ENCODE measurements at regions not wholly inside any gene's neighbourhood (a gene's known extent, or its start where the extent isn't known, plus 50 kb on each side); places are given as distances from the start of the nearest gene placed in this dataset.
"Not testable (repeated sequence)": the region's sequence is repeated elsewhere in the genome, so short reads cannot be mapped to it uniquely, and the experiment has no call there.

DNA sequence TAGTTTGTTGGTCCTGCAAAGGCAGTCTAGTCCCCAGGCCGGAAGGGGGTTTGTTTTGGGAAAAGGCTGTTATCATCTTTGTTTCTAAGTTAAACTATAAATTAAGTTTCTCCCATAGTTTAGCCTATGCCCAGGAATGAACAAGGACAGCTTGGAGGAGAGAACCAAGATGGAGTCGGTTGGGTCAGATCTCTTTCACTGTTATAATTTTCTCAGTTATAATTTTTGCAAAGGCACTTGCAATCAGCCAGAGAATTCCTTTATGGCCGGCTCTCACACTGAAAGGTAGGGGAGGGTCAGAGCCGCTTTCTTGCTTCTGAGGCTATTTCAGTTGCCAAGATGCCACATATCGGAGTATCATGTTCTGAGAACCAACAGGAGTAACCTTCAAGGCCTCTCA lies 59.2 kb upstream of the ATF7IP2 start:
- no peak overlapping the region for H3K4me2 ChIP-seq (ENCODE audit: low read depth, low read length)
- no peak for TF ChIP-seq EZH2 (optimal IDR thresholded peaks at IDR 0.05; ENCODE audit: low read depth, low read length)
- TF ChIP-seq EZH2phosphoT487 (IDR thresholded peaks at IDR 0.05; ENCODE audit: low read length), result no peak
- TF ChIP-seq, protein P1, sequence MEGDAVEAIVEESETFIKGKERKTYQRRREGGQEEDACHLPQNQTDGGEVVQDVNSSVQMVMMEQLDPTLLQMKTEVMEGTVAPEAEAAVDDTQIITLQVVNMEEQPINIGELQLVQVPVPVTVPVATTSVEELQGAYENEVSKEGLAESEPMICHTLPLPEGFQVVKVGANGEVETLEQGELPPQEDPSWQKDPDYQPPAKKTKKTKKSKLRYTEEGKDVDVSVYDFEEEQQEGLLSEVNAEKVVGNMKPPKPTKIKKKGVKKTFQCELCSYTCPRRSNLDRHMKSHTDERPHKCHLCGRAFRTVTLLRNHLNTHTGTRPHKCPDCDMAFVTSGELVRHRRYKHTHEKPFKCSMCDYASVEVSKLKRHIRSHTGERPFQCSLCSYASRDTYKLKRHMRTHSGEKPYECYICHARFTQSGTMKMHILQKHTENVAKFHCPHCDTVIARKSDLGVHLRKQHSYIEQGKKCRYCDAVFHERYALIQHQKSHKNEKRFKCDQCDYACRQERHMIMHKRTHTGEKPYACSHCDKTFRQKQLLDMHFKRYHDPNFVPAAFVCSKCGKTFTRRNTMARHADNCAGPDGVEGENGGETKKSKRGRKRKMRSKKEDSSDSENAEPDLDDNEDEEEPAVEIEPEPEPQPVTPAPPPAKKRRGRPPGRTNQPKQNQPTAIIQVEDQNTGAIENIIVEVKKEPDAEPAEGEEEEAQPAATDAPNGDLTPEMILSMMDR (IDR thresholded peaks at IDR 0.05; ENCODE audit: low read length), result no peak
- no peak for DNase-seq
- H3K9ac ChIP-seq (ENCODE audit: low read length), result no peak overlapping the region
- H4K20me1 ChIP-seq (ENCODE audit: insufficient read depth, low read length), result no peaks in the 10 kb centered on the region
- H3K9me3 ChIP-seq (replicated peaks; ENCODE audit: insufficient read depth, low read length), result no peaks in the 10 kb centered on the region
- H3K79me2 ChIP-seq (ENCODE audit: low read length), result no peaks in the 10 kb centered on the region
- H3K27me3 ChIP-seq (replicated peaks; ENCODE audit: insufficient read depth, low read length), result no peaks in the 10 kb centered on the region
- peaks cover 9% of the 10 kb centered on the region; the same call in 1 of the 2 replicates for H3K4me1 ChIP-seq (ENCODE audit: low read length)
- no peak overlapping the region for H3K27ac ChIP-seq (ENCODE audit: low read length)
- no peak overlapping the region for H2AFZ ChIP-seq (ENCODE audit: low read length)
- H3F3A ChIP-seq (ENCODE audit: insufficient read depth, low read length), result 0 out of 2 replicates have a peak, but pooled peaks cover 5% of the 10 kb centered on the region
- H3K9me2 ChIP-seq (replicated peaks; ENCODE audit: insufficient read depth, low read length), result no peaks in the 10 kb centered on the region
- no peaks in the 10 kb centered on the region for H3K36me3 ChIP-seq (replicated peaks; ENCODE audit: insufficient read depth, low read length)
- H3K4me3 ChIP-seq (ENCODE audit: low read length), result no peak overlapping the region

DNA sequence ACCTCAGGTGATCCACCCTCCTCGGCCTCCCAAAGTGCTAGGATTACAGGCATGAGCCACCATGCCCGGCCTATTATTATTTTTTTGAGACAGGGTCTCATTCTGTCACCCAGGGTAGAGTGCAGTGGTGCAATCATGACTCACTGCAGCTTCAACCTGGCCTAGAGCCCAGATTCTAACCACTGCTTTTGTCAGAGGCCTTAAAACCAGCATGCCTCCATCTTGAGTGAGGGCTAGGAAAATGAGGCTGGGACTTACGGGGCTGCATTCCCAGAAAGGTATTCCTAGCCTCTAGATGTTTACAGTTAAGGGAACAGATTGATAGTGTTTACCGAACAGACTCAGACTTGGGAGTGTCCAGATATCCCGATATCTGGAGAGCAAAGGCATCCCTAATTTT lies 57.6 kb upstream of the ATF7IP2 start:
- not testable (repeated sequence) for H3K9me3 ChIP-seq (replicated peaks; ENCODE audit: insufficient read depth, low read length); H3K27me3 ChIP-seq (replicated peaks; ENCODE audit: insufficient read depth, low read length); H3F3A ChIP-seq (ENCODE audit: insufficient read depth, low read length); DNase-seq; H3K9me2 ChIP-seq (replicated peaks; ENCODE audit: insufficient read depth, low read length); H3K27ac ChIP-seq (ENCODE audit: low read length); H2AFZ ChIP-seq (ENCODE audit: low read length); H3K36me3 ChIP-seq (replicated peaks; ENCODE audit: insufficient read depth, low read length); H3K4me1 ChIP-seq (ENCODE audit: low read length); H3K4me3 ChIP-seq (ENCODE audit: low read length); H4K20me1 ChIP-seq (ENCODE audit: insufficient read depth, low read length); H3K4me2 ChIP-seq (ENCODE audit: low read depth, low read length); H3K9ac ChIP-seq (ENCODE audit: low read length); H3K79me2 ChIP-seq (ENCODE audit: low read length)

DNA sequence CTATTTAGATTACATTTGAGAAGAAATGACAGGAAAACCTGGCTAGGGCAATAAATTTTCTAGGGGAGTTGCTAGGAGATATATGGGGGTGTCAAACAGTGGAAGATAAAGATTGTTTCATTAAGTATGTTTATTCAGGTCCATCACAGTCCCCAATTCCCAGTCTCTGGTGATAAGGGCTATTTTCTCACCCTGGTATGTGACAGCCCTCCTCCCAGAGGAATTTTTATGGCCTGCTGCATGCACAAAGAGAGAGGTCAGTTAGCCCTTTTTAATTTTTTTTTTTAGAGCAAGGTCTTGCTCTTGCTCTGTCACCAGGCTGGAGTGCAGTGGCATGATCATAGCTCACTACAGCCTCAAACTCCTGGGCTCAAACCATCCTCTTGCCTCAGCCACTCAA lies 53.6 kb upstream of the ATF7IP2 start:
- Histone ChIP-seq H2AFZ (ENCODE audit: low read length) (no peak overlapping the region), H3K36me3 (replicated peaks; ENCODE audit: insufficient read depth, low read length) (no peaks in the 10 kb centered on the region), H3K9me2 (replicated peaks; ENCODE audit: insufficient read depth, low read length) (no peaks in the 10 kb centered on the region), H3K4me3 (ENCODE audit: low read length) (no peak overlapping the region), H4K20me1 (ENCODE audit: insufficient read depth, low read length) (no peaks in the 10 kb centered on the region), H3K79me2 (ENCODE audit: low read length) (no peaks in the 10 kb centered on the region), H3K9me3 (replicated peaks; ENCODE audit: insufficient read depth, low read length) (no peaks in the 10 kb centered on the region), H3K27ac (ENCODE audit: low read length) (no peak overlapping the region), H3K27me3 (replicated peaks; ENCODE audit: insufficient read depth, low read length) (no peaks in the 10 kb centered on the region), H3K4me1 (ENCODE audit: low read length) (peaks cover 9% of the 10 kb centered on the region; the same call in 1 of the 2 replicates), H3K4me2 (ENCODE audit: low read depth, low read length) (no peak overlapping the region), H3K9ac (ENCODE audit: low read length) (no peak overlapping the region), H3F3A (ENCODE audit: insufficient read depth, low read length) (0 out of 2 replicates have a peak, but pooled peaks cover 5% of the 10 kb centered on the region)
- TF ChIP-seq, protein P1 (IDR thresholded peaks at IDR 0.05; ENCODE audit: low read length), result no peak
- no peak for DNase-seq

DNA sequence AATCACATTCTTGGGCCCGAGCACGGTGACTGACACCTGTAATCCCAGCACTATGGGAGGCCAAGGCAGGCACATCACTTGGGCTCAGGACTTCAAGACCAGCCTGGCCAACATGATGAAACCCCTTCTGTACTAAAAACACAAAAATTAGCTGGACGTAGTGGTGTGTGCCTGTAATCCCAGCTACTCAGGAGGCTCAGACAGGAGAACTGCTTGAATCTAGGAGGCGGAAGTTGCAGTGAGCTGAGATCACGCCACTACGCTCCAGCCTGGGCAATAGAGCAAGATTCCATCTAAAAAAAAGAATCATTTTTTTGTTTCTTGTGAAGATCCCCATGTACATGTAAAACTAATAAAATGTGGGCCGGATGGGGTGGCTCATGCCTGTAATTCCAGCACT lies 53.1 kb upstream of the ATF7IP2 start:
- Histone ChIP-seq H3K79me2 (ENCODE audit: low read length) (no peaks in the 10 kb centered on the region), H3K4me1 (ENCODE audit: low read length) (peaks cover 9% of the 10 kb centered on the region; the same call in 1 of the 2 replicates), H3K4me2 (ENCODE audit: low read depth, low read length) (no peak overlapping the region), H2AFZ (ENCODE audit: low read length) (no peak overlapping the region), H3K27me3 (replicated peaks; ENCODE audit: insufficient read depth, low read length) (no peaks in the 10 kb centered on the region), H3F3A (ENCODE audit: insufficient read depth, low read length) (0 out of 2 replicates have a peak, but pooled peaks cover 5% of the 10 kb centered on the region), H3K27ac (ENCODE audit: low read length) (no peak overlapping the region), H4K20me1 (ENCODE audit: insufficient read depth, low read length) (no peaks in the 10 kb centered on the region), H3K4me3 (ENCODE audit: low read length) (no peak overlapping the region), H3K9ac (ENCODE audit: low read length) (no peak overlapping the region), H3K9me3 (replicated peaks; ENCODE audit: insufficient read depth, low read length) (no peaks in the 10 kb centered on the region), H3K9me2 (replicated peaks; ENCODE audit: insufficient read depth, low read length) (no peaks in the 10 kb centered on the region), H3K36me3 (replicated peaks; ENCODE audit: insufficient read depth, low read length) (no peaks in the 10 kb centered on the region)
- DNase-seq, result no peak
- TF ChIP-seq EZH2 (optimal IDR thresholded peaks at IDR 0.05; ENCODE audit: low read depth, low read length) (no peak), EZH2phosphoT487 (IDR thresholded peaks at IDR 0.05; ENCODE audit: low read length) (no peak)
- TF ChIP-seq, protein P1 (IDR thresholded peaks at IDR 0.05; ENCODE audit: low read length), result no peak

All from MM.1S (cell line).